ENCODE measurements at regions not wholly inside any gene's neighbourhood (a gene's known extent, or its start where the extent isn't known, plus 50 kb on each side); places are given as distances from the start of the nearest gene placed in this dataset.

- no peak for TF ChIP-seq CTCF (IDR thresholded peaks at IDR 0.05)
- H3K4me1 Mint-ChIP-seq = peaks cover 88% of the 10 kb centered on the region
- no peaks in the 10 kb centered on the region for H3K36me3 Mint-ChIP-seq (ENCODE audit: low read depth)
- H3K27me3 Mint-ChIP-seq (ENCODE audit: low read depth, poor library complexity) = peaks cover 4% of the 10 kb centered on the region
- no peaks in the 10 kb centered on the region for H3K9me3 Mint-ChIP-seq
- H3K4me3 Mint-ChIP-seq = no peak overlapping the region
- no peak overlapping the region for H3K27ac Mint-ChIP-seq
- no peak for DNase-seq
Observed at GRCh38 chr1:234745276-234745675, 135.3 kb upstream of the IRF2BP2 start.

GRCh38 chr1:234743791-234744611 lies 134.0 kb upstream of the IRF2BP2 start:
- no peak for DNase-seq
- TF ChIP-seq CTCF (IDR thresholded peaks at IDR 0.05) = no peak
- H3K4me3 Mint-ChIP-seq = peak overlapping the region; percentile 57
- peak overlapping the region; percentile 89 for H3K27ac Mint-ChIP-seq
- H3K27me3 Mint-ChIP-seq (ENCODE audit: low read depth, poor library complexity) = peaks cover 4% of the 10 kb centered on the region
- peaks cover 96% of the 10 kb centered on the region for H3K4me1 Mint-ChIP-seq
- H3K36me3 Mint-ChIP-seq (ENCODE audit: low read depth) = no peaks in the 10 kb centered on the region
- no peaks in the 10 kb centered on the region for H3K9me3 Mint-ChIP-seq

GRCh38 chr1:234742622-234743021 lies 132.6 kb upstream of the IRF2BP2 start:
- TF ChIP-seq CTCF (IDR thresholded peaks at IDR 0.05) = no peak
- no peak overlapping the region for H3K4me3 Mint-ChIP-seq
- peaks cover 96% of the 10 kb centered on the region for H3K4me1 Mint-ChIP-seq
- DNase-seq = no peak
- peaks cover 4% of the 10 kb centered on the region for H3K27me3 Mint-ChIP-seq (ENCODE audit: low read depth, poor library complexity)
- no peaks in the 10 kb centered on the region for H3K9me3 Mint-ChIP-seq
- H3K27ac Mint-ChIP-seq = no peak overlapping the region
- H3K36me3 Mint-ChIP-seq (ENCODE audit: low read depth) = no peaks in the 10 kb centered on the region

GRCh38 chr1:234737967-234738314 lies 128.0 kb upstream of the IRF2BP2 start:
- Mint-ChIP-seq H3K36me3 (ENCODE audit: low read depth) (no peaks in the 10 kb centered on the region), H3K27me3 (ENCODE audit: low read depth, poor library complexity) (peaks cover 9% of the 10 kb centered on the region), H3K27ac (peak overlapping the region; percentile 83), H3K4me3 (peak overlapping the region; percentile 44), H3K9me3 (no peaks in the 10 kb centered on the region), H3K4me1 (peaks cover 88% of the 10 kb centered on the region)
- no peak for TF ChIP-seq CTCF (IDR thresholded peaks at IDR 0.05)
- DNase-seq = no peak

GRCh38 chr1:234735916-234736315 lies 125.9 kb upstream of the IRF2BP2 start:
- no peak for TF ChIP-seq CTCF (IDR thresholded peaks at IDR 0.05)
- Mint-ChIP-seq H3K4me1 (peaks cover 86% of the 10 kb centered on the region), H3K27ac (peak overlapping the region; percentile 80), H3K27me3 (ENCODE audit: low read depth, poor library complexity) (peaks cover 5% of the 10 kb centered on the region), H3K9me3 (no peaks in the 10 kb centered on the region), H3K4me3 (no peak overlapping the region), H3K36me3 (ENCODE audit: low read depth) (no peaks in the 10 kb centered on the region)
- no peak for DNase-seq

GRCh38 chr1:234735476-234735875 lies 125.5 kb upstream of the IRF2BP2 start:
- H3K9me3 Mint-ChIP-seq = no peaks in the 10 kb centered on the region
- TF ChIP-seq CTCF (IDR thresholded peaks at IDR 0.05) = no peak
- H3K36me3 Mint-ChIP-seq (ENCODE audit: low read depth) = no peaks in the 10 kb centered on the region
- no peak for DNase-seq
- no peak overlapping the region for H3K4me3 Mint-ChIP-seq
- peaks cover 89% of the 10 kb centered on the region for H3K4me1 Mint-ChIP-seq
- peaks cover 5% of the 10 kb centered on the region for H3K27me3 Mint-ChIP-seq (ENCODE audit: low read depth, poor library complexity)
- peak overlapping the region; percentile 80 for H3K27ac Mint-ChIP-seq

Measured in nephron progenitor cell (in vitro differentiated cells).